IPS-NIHi7 (cell line): ENCODE measurements at regions not wholly inside any gene's neighbourhood (a gene's known extent, or its start where the extent isn't known, plus 50 kb on each side); places are given as distances from the start of the nearest gene placed in this dataset.

ENCODE experiments used
- DNase-seq: peaks from one replicate; pipeline ENCODE4 v3.0.0; 2012; ENCODE audit warnings: mixed read lengths; ENCODE audit errors: extremely low spot score

GRCh38 chr13:34553376-34553775, 388.7 kb upstream of the NBEA start:
- no peak for DNase-seq

GRCh38 chr13:34555988-34556387, 386.1 kb upstream of the NBEA start:
- DNase-seq = no peak

- DNase-seq = no peak
Observed at GRCh38 chr13:34561033-34561432, 381.0 kb upstream of the NBEA start.

GRCh38 chr13:34567597-34567996, 374.5 kb upstream of the NBEA start:
- DNase-seq = no peak

GRCh38 chr13:34570698-34571353, 371.2 kb upstream of the NBEA start:
- DNase-seq = no peak

GRCh38 chr13:34571716-34572115, 370.4 kb upstream of the NBEA start:
- DNase-seq = no peak

- no peak for DNase-seq
Observed at GRCh38 chr13:34577051-34577450, 365.0 kb upstream of the NBEA start.

- DNase-seq = no peak
Observed at GRCh38 chr13:34578471-34578870, 363.6 kb upstream of the NBEA start.

- no peak for DNase-seq
Observed at GRCh38 chr13:34578917-34579316, 363.2 kb upstream of the NBEA start.

GRCh38 chr13:34583181-34583580, 358.9 kb upstream of the NBEA start:
- no peak for DNase-seq

GRCh38 chr13:34587576-34587975, 354.5 kb upstream of the NBEA start:
- DNase-seq = no peak

- no peak for DNase-seq
Observed at GRCh38 chr13:34588362-34588761, 353.7 kb upstream of the NBEA start.

- no peak for DNase-seq
Observed at GRCh38 chr13:34589581-34589980, 352.5 kb upstream of the NBEA start.

- no peak for DNase-seq
Observed at GRCh38 chr13:34591129-34591528, 350.9 kb upstream of the NBEA start.

GRCh38 chr13:34591900-34592529, 350.1 kb upstream of the NBEA start:
- DNase-seq = no peak

GRCh38 chr13:34593658-34594057, 348.4 kb upstream of the NBEA start:
- DNase-seq = no peak

- DNase-seq = no peak
Observed at GRCh38 chr13:34594507-34594906, 347.6 kb upstream of the NBEA start.

GRCh38 chr13:34608331-34608730, 333.7 kb upstream of the NBEA start:
- DNase-seq = no peak

GRCh38 chr13:34611671-34612070, 330.4 kb upstream of the NBEA start:
- DNase-seq = no peak

- DNase-seq = no peak
Observed at GRCh38 chr13:34617473-34618083, 324.5 kb upstream of the NBEA start.

- no peak for DNase-seq
Observed at GRCh38 chr13:34618654-34619053, 323.4 kb upstream of the NBEA start.

GRCh38 chr13:34619326-34619725, 322.7 kb upstream of the NBEA start:
- no peak for DNase-seq

- DNase-seq = no peak
Observed at GRCh38 chr13:34620074-34620850, 321.8 kb upstream of the NBEA start.
